ENCODE measurements at regions not wholly inside any gene's neighbourhood (a gene's known extent, or its start where the extent isn't known, plus 50 kb on each side); places are given as distances from the start of the nearest gene placed in this dataset.

DNA sequence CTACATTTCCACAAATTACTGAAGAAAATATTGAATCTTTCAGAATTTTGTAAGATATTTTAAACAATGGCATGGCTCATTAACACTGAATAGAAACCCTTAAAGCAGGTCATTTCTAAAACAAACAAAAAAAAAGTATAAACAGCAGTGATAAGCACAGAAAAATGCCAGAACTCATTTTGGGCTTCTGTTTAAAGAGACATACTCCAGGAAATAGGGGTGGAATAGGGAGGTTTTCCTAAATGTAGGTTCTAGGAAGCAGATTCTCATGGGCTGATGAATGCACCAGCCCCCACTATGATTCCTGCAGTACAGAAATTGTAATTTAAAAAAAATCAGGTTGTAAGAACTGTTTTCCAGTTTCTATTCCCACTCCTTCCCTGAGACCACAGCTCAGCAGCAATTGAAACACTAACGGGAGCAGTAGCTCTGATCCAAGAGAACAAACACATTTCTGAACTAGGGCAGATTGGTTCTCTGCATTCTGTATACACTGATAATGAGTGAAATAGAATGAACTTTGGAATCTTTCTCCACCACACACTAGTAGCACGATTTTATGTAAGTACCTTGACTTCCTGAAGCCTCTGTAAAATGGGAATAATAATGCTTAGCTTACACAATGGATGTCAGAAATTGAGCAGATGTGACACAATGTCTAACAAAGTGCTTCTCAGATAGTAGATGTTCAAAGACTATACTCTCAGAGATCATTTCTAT lies 115.6 kb upstream of the TMTC1 start:
- TF ChIP-seq, protein P1, sequence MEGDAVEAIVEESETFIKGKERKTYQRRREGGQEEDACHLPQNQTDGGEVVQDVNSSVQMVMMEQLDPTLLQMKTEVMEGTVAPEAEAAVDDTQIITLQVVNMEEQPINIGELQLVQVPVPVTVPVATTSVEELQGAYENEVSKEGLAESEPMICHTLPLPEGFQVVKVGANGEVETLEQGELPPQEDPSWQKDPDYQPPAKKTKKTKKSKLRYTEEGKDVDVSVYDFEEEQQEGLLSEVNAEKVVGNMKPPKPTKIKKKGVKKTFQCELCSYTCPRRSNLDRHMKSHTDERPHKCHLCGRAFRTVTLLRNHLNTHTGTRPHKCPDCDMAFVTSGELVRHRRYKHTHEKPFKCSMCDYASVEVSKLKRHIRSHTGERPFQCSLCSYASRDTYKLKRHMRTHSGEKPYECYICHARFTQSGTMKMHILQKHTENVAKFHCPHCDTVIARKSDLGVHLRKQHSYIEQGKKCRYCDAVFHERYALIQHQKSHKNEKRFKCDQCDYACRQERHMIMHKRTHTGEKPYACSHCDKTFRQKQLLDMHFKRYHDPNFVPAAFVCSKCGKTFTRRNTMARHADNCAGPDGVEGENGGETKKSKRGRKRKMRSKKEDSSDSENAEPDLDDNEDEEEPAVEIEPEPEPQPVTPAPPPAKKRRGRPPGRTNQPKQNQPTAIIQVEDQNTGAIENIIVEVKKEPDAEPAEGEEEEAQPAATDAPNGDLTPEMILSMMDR (conservative IDR thresholded peaks at IDR 0.05; ENCODE audit: low read length): no peak
- TF ChIP-seq EZH2phosphoT487 (IDR thresholded peaks at IDR 0.05; ENCODE audit: borderline replicate concordance): no peak

All from Loucy (cell line).